ENCODE measurements at regions not wholly inside any gene's neighbourhood (a gene's known extent, or its start where the extent isn't known, plus 50 kb on each side); places are given as distances from the start of the nearest gene placed in this dataset.

DNA sequence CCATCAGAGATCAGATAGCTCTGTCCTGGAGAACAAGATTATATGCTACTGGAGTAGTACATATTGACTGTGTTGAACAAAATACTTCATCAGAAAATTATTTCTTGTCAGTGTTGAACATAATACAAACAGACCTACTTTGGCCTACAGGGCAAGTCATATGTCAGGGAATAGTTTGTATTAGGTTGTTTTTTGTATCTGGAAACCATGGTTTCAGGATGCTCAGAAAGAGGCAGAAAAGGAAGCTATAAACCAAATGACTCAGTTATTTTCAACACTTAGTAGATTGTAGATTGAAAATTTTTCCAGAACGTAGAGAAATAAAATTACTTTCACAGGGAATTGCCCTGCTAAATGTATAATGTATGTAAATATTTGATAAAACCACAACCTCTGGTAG lies 198.4 kb downstream of the CYB561 start:
- no TSS peak for BruUV-seq (replicated peaks)
- no peaks in the 10 kb centered on the region for H3K36me3 ChIP-seq (ENCODE audit: control insufficient read depth, insufficient read depth, low read length)
- no peaks in the 10 kb centered on the region for H3K4me1 ChIP-seq (replicated peaks in 1 of 2; ENCODE audit: control insufficient read depth in 2 of 2, insufficient read depth in 2 of 2, low read length in 2 of 2)
- no peak overlapping the region for H3K4me3 ChIP-seq
- FAIRE-seq (no peak), DNase-seq (ENCODE audit: extremely low read depth in 1 of 4, low spot score in 3 of 4) (no peak), ATAC-seq (no peak)
- H4K20me1 ChIP-seq (replicated peaks; ENCODE audit: control insufficient read depth, insufficient read depth, low read length) = no peaks in the 10 kb centered on the region
- CTCF ChIA-PET (ENCODE audit: low intra/inter-chr PET ratio) = no interaction called here
- intact Hi-C loops (cut with micrococcal nuclease) (no loop called here), in situ Hi-C loops (cut with MboI) (no loop called here)
- H3K79me2 ChIP-seq (ENCODE audit: control insufficient read depth, insufficient read depth, low read length) = no peaks in the 10 kb centered on the region
- no peak overlapping the region for H3K9ac ChIP-seq (ENCODE audit: insufficient read depth in 1 of 2, low read depth in 2 of 2, low read length in 2 of 2)
- H3K27me3 ChIP-seq (ENCODE audit: control insufficient read depth in 2 of 2, insufficient read depth in 2 of 2, low read length in 2 of 2) = no peaks in the 10 kb centered on the region
- POLR2A ChIA-PET = interaction anchor here (0.6 to 1.0 kb wide), 2 partner anchors 16 to 95 kb away, joined by 3 to 6 read pairs; no protein-coding TSS in a partner anchor
- H3K9me1 ChIP-seq (ENCODE audit: control insufficient read depth, insufficient read depth, low read length) = no peaks in the 10 kb centered on the region
- TF ChIP-seq HEY1 (CRISPR knock-in tag; IDR thresholded peaks at IDR 0.05; ENCODE audit: borderline replicate concordance) (no peak), GMEB1 (CRISPR knock-in tag; IDR thresholded peaks at IDR 0.05) (no peak), ZKSCAN8 (CRISPR knock-in tag; IDR thresholded peaks at IDR 0.05) (no peak), ZNF551 (CRISPR knock-in tag; IDR thresholded peaks at IDR 0.05) (no peak), STAT5B (CRISPR knock-in tag; IDR thresholded peaks at IDR 0.05) (no peak)
- WGBS (ENCODE audit: insufficient coverage, low coverage, missing lambda C conversion rate) = 5% methylated on average over 1 of the region's 1 CpG
- H3K4me2 ChIP-seq (ENCODE audit: insufficient read depth, low read length) = no peak overlapping the region
- H3K9me3 ChIP-seq (replicated peaks; ENCODE audit: control insufficient read depth, insufficient read depth, low read depth, low read length) = no peaks in the 10 kb centered on the region
- H2AFZ ChIP-seq (ENCODE audit: low read depth, low read length) = no peak overlapping the region
- no peak overlapping the region for H3K27ac ChIP-seq (ENCODE audit: extremely low read depth, low read depth, low read length)
